ENCODE measurements at regions not wholly inside any gene's neighbourhood (a gene's known extent, or its start where the extent isn't known, plus 50 kb on each side); places are given as distances from the start of the nearest gene placed in this dataset.
A peak's percentile ranks its signal among the peaks of the same experiment; 100 is the strongest.

- 98% methylated on average over 12 of the region's 12 CpGs for WGBS (ENCODE audit: insufficient coverage)
- H3K27me3 Mint-ChIP-seq = peaks cover 14 to 16% of the 10 kb centered on the region in 2 donors
- ChIA-PET CTCF (no interaction called here), POLR2A (no interaction called here)
- H3K9me3 Mint-ChIP-seq = peaks cover 0 to 4% (median 0%) of the 10 kb centered on the region in 3 donors
- no peak overlapping the region for H3K27ac Mint-ChIP-seq
- H3K4me1 ChIP-seq (ENCODE audit: control insufficient read depth in 1 of 2, extremely low read depth in 1 of 2, insufficient read depth in 2 of 2, low read length in 2 of 2) = no peaks in the 10 kb centered on the region
- no peaks in the 10 kb centered on the region for H3K4me1 Mint-ChIP-seq
- H3K36me3 ChIP-seq (ENCODE audit: control insufficient read depth in 2 of 2, extremely low read depth in 1 of 2, insufficient read depth in 1 of 2, low read length in 1 of 2) = no peaks in the 10 kb centered on the region
- H3K27me3 ChIP-seq (replicated peaks in 1 of 2; ENCODE audit: control insufficient read depth in 2 of 2, extremely low read depth in 1 of 2, insufficient read depth in 2 of 2, low read length in 1 of 2) = peaks cover 0 to 39% of the 10 kb centered on the region in 2 experiments
- no peak overlapping the region for H3K27ac ChIP-seq (ENCODE audit: low read length)
- DNase-seq (no peak), ATAC-seq (replicated peaks in 1 of 4) (no peak)
- H3K9me3 ChIP-seq = no peaks in the 10 kb centered on the region
- no peak overlapping the region for H3K4me3 ChIP-seq (ENCODE audit: control insufficient read depth in 1 of 2, extremely low read depth in 1 of 2, low read length in 1 of 2)
- H3K36me3 Mint-ChIP-seq = no peaks in the 10 kb centered on the region
- H3K4me3 Mint-ChIP-seq = no peak overlapping the region
Observed at GRCh38 chr22:48781868-48782267, 1045.8 kb downstream of the BRD1 start.

GRCh38 chr22:48781391-48781790 is 1046.3 kb downstream of the BRD1 start:
- ATAC-seq (replicated peaks in 1 of 4) (no peak), DNase-seq (peak in 1 of 35 experiments; percentile 21)
- no peaks in the 10 kb centered on the region for H3K36me3 Mint-ChIP-seq
- ChIA-PET CTCF (no interaction called here), POLR2A (no interaction called here)
- no peaks in the 10 kb centered on the region for H3K4me1 Mint-ChIP-seq
- Histone ChIP-seq H3K27me3 (replicated peaks in 1 of 2; ENCODE audit: control insufficient read depth in 2 of 2, extremely low read depth in 1 of 2, insufficient read depth in 2 of 2, low read length in 1 of 2) (peaks cover 0 to 34% of the 10 kb centered on the region in 2 experiments), H3K36me3 (ENCODE audit: control insufficient read depth in 2 of 2, extremely low read depth in 1 of 2, insufficient read depth in 1 of 2, low read length in 1 of 2) (no peaks in the 10 kb centered on the region), H3K9me3 (no peaks in the 10 kb centered on the region), H3K27ac (ENCODE audit: low read length) (no peak overlapping the region), H3K4me1 (ENCODE audit: control insufficient read depth in 1 of 2, extremely low read depth in 1 of 2, insufficient read depth in 2 of 2, low read length in 2 of 2) (no peaks in the 10 kb centered on the region), H3K4me3 (ENCODE audit: control insufficient read depth in 1 of 2, extremely low read depth in 1 of 2, low read length in 1 of 2) (no peak overlapping the region)
- no peak overlapping the region for H3K27ac Mint-ChIP-seq
- H3K9me3 Mint-ChIP-seq = peaks cover 0 to 4% (median 2%) of the 10 kb centered on the region in 3 donors
- H3K4me3 Mint-ChIP-seq = no peak overlapping the region
- WGBS (ENCODE audit: insufficient coverage) = 81% methylated on average over 12 of the region's 14 CpGs
- H3K27me3 Mint-ChIP-seq = peaks cover 14 to 18% of the 10 kb centered on the region in 2 donors

GRCh38 chr22:48780597-48781277 is 1046.9 kb downstream of the BRD1 start:
- no peak overlapping the region for H3K27ac Mint-ChIP-seq
- H3K9me3 Mint-ChIP-seq = peaks cover 0 to 7% (median 4%) of the 10 kb centered on the region in 3 donors
- peaks cover 14 to 24% of the 10 kb centered on the region in 2 donors for H3K27me3 Mint-ChIP-seq
- no peaks in the 10 kb centered on the region for H3K36me3 Mint-ChIP-seq
- DNase-seq (peak in 1 of 35 experiments; percentile 13), ATAC-seq (replicated peaks in 1 of 4) (no peak)
- 49% methylated on average over 4 of the region's 19 CpGs for WGBS (ENCODE audit: insufficient coverage)
- ChIA-PET CTCF (no interaction called here), POLR2A (no interaction called here)
- H3K4me1 Mint-ChIP-seq = no peaks in the 10 kb centered on the region
- H3K27ac ChIP-seq (ENCODE audit: low read length) = no peak overlapping the region
- no peaks in the 10 kb centered on the region for H3K4me1 ChIP-seq (ENCODE audit: control insufficient read depth in 1 of 2, extremely low read depth in 1 of 2, insufficient read depth in 2 of 2, low read length in 2 of 2)
- no peaks in the 10 kb centered on the region for H3K36me3 ChIP-seq (ENCODE audit: control insufficient read depth in 2 of 2, extremely low read depth in 1 of 2, insufficient read depth in 1 of 2, low read length in 1 of 2)
- no peak overlapping the region for H3K4me3 Mint-ChIP-seq
- H3K4me3 ChIP-seq (ENCODE audit: control insufficient read depth in 1 of 2, extremely low read depth in 1 of 2, low read length in 1 of 2) = no peak overlapping the region
- peaks cover 0 to 31% of the 10 kb centered on the region in 2 experiments for H3K27me3 ChIP-seq (replicated peaks in 1 of 2; ENCODE audit: control insufficient read depth in 2 of 2, extremely low read depth in 1 of 2, insufficient read depth in 2 of 2, low read length in 1 of 2)
- H3K9me3 ChIP-seq = no peaks in the 10 kb centered on the region

- H3K4me3 ChIP-seq (ENCODE audit: control insufficient read depth in 1 of 2, extremely low read depth in 1 of 2, low read length in 1 of 2) = no peak overlapping the region
- 84% methylated on average over 27 of the region's 29 CpGs for WGBS (ENCODE audit: insufficient coverage)
- ChIA-PET CTCF (no interaction called here), POLR2A (no interaction called here)
- peaks cover 17 to 25% of the 10 kb centered on the region in 2 donors for H3K27me3 Mint-ChIP-seq
- no peaks in the 10 kb centered on the region for H3K36me3 ChIP-seq (ENCODE audit: control insufficient read depth in 2 of 2, extremely low read depth in 1 of 2, insufficient read depth in 1 of 2, low read length in 1 of 2)
- no peaks in the 10 kb centered on the region for H3K9me3 ChIP-seq
- no peak overlapping the region for H3K27ac ChIP-seq (ENCODE audit: low read length)
- no peaks in the 10 kb centered on the region for H3K4me1 ChIP-seq (ENCODE audit: control insufficient read depth in 1 of 2, extremely low read depth in 1 of 2, insufficient read depth in 2 of 2, low read length in 2 of 2)
- peak in 1 of 35 experiments; percentile 16 for DNase-seq
- no peaks in the 10 kb centered on the region for H3K36me3 Mint-ChIP-seq
- peaks cover 0 to 7% (median 4%) of the 10 kb centered on the region in 3 donors for H3K9me3 Mint-ChIP-seq
- ATAC-seq (replicated peaks in 1 of 4) = no peak
- no peak overlapping the region for H3K27ac Mint-ChIP-seq
- H3K4me3 Mint-ChIP-seq = no peak overlapping the region
- no peaks in the 10 kb centered on the region for H3K4me1 Mint-ChIP-seq
- H3K27me3 ChIP-seq (replicated peaks in 1 of 2; ENCODE audit: control insufficient read depth in 2 of 2, extremely low read depth in 1 of 2, insufficient read depth in 2 of 2, low read length in 1 of 2) = peaks cover 0 to 31% of the 10 kb centered on the region in 2 experiments
Observed at GRCh38 chr22:48779661-48780596, 1047.7 kb downstream of the BRD1 start.

- Mint-ChIP-seq H3K4me1 (no peaks in the 10 kb centered on the region), H3K9me3 (peaks cover 0 to 7% (median 4%) of the 10 kb centered on the region in 3 donors), H3K27me3 (peaks cover 19 to 28% of the 10 kb centered on the region in 2 donors), H3K27ac (no peak overlapping the region), H3K4me3 (no peak overlapping the region), H3K36me3 (no peaks in the 10 kb centered on the region)
- ChIA-PET CTCF (no interaction called here), POLR2A (no interaction called here)
- ATAC-seq (replicated peaks in 1 of 4) (no peak), DNase-seq (peak in 1 of 35 experiments; percentile 21)
- Histone ChIP-seq H3K27me3 (replicated peaks in 1 of 2; ENCODE audit: control insufficient read depth in 2 of 2, extremely low read depth in 1 of 2, insufficient read depth in 2 of 2, low read length in 1 of 2) (peaks cover 0 to 30% of the 10 kb centered on the region in 2 experiments), H3K4me1 (ENCODE audit: control insufficient read depth in 1 of 2, extremely low read depth in 1 of 2, insufficient read depth in 2 of 2, low read length in 2 of 2) (no peaks in the 10 kb centered on the region), H3K36me3 (ENCODE audit: control insufficient read depth in 2 of 2, extremely low read depth in 1 of 2, insufficient read depth in 1 of 2, low read length in 1 of 2) (no peaks in the 10 kb centered on the region), H3K4me3 (ENCODE audit: control insufficient read depth in 1 of 2, extremely low read depth in 1 of 2, low read length in 1 of 2) (no peak overlapping the region), H3K9me3 (no peaks in the 10 kb centered on the region), H3K27ac (ENCODE audit: low read length) (no peak overlapping the region)
- 90% methylated on average over 18 of the region's 24 CpGs for WGBS (ENCODE audit: insufficient coverage)
Observed at GRCh38 chr22:48779211-48779643, 1048.4 kb downstream of the BRD1 start.

- peaks cover 0 to 31% of the 10 kb centered on the region in 2 experiments for H3K27me3 ChIP-seq (replicated peaks in 1 of 2; ENCODE audit: control insufficient read depth in 2 of 2, extremely low read depth in 1 of 2, insufficient read depth in 2 of 2, low read length in 1 of 2)
- H3K4me3 ChIP-seq (ENCODE audit: control insufficient read depth in 1 of 2, extremely low read depth in 1 of 2, low read length in 1 of 2) = no peak overlapping the region
- H3K27me3 Mint-ChIP-seq = peaks cover 19 to 30% of the 10 kb centered on the region in 2 donors
- H3K9me3 ChIP-seq = no peaks in the 10 kb centered on the region
- H3K4me1 Mint-ChIP-seq = no peaks in the 10 kb centered on the region
- no peaks in the 10 kb centered on the region for H3K4me1 ChIP-seq (ENCODE audit: control insufficient read depth in 1 of 2, extremely low read depth in 1 of 2, insufficient read depth in 2 of 2, low read length in 2 of 2)
- POLR2A ChIA-PET = no interaction called here
- no peak overlapping the region for H3K27ac ChIP-seq (ENCODE audit: low read length)
- CTCF ChIA-PET = no interaction called here
- H3K36me3 ChIP-seq (ENCODE audit: control insufficient read depth in 2 of 2, extremely low read depth in 1 of 2, insufficient read depth in 1 of 2, low read length in 1 of 2) = no peaks in the 10 kb centered on the region
- ATAC-seq (replicated peaks in 1 of 4) (no peak), DNase-seq (peak in 1 of 35 experiments; percentile 20)
- WGBS (ENCODE audit: insufficient coverage) = 84% methylated on average over 24 of the region's 25 CpGs
- H3K27ac Mint-ChIP-seq = no peak overlapping the region
- H3K9me3 Mint-ChIP-seq = peaks cover 0 to 7% (median 4%) of the 10 kb centered on the region in 3 donors
- H3K36me3 Mint-ChIP-seq = no peaks in the 10 kb centered on the region
- no peak overlapping the region for H3K4me3 Mint-ChIP-seq
Observed at GRCh38 chr22:48778308-48779195, 1049.1 kb downstream of the BRD1 start.

All from T-cell (primary cell).